Cardiac fibroblast (primary cell): ENCODE measurements at regions not wholly inside any gene's neighbourhood (a gene's known extent, or its start where the extent isn't known, plus 50 kb on each side); places are given as distances from the start of the nearest gene placed in this dataset.
A peak's percentile ranks its signal among the peaks of the same experiment; 100 is the strongest.

Source experiments
- DNase-seq, 2 donors: peaks; one replicate each; pipeline versions ENCODE4 v3.0.0 to v3.0.0-alpha.2; 2010; ENCODE audit warnings: low read depth in 2 of 2
- H3K4me3 ChIP-seq, 2 donors: replicated peaks in 1 of 2; 1 replicate in 1 of 2; 2 replicates in 1 of 2; pipeline ENCODE4 v1.5.1; 2011; ENCODE audit warnings: low read depth in 2 of 2, low read length in 2 of 2, mild to moderate bottlenecking in 2 of 2, moderate library complexity in 1 of 2
- CTCF ChIP-seq: IDR thresholded peaks from one replicate; pipeline ENCODE4 v1.5.1; 2011; ENCODE audit warnings: low read depth, mild to moderate bottlenecking, low read length, inconsistent platforms

GRCh38 chr18:73913505-73913904 is 234.1 kb downstream of the FBXO15 start:
- no peak for DNase-seq
- no peak for TF ChIP-seq CTCF
- no peak overlapping the region for H3K4me3 ChIP-seq

- TF ChIP-seq CTCF, result no peak
- peak; percentile 35 to 53 for DNase-seq
- H3K4me3 ChIP-seq, result no peak overlapping the region
Measured at GRCh38 chr18:73908323-73908722, 239.3 kb downstream of the FBXO15 start.

- no peak overlapping the region for H3K4me3 ChIP-seq
- no peak for TF ChIP-seq CTCF
- no peak for DNase-seq
Measured at GRCh38 chr18:73901566-73901965, 246.1 kb downstream of the FBXO15 start.

- H3K4me3 ChIP-seq, result no peak overlapping the region
- DNase-seq, result no peak
- TF ChIP-seq CTCF, result no peak
Measured at GRCh38 chr18:73901151-73901550, 246.5 kb downstream of the FBXO15 start.

- no peak overlapping the region for H3K4me3 ChIP-seq
- no peak for TF ChIP-seq CTCF
- DNase-seq, result no peak
Measured at GRCh38 chr18:73900106-73900835, 247.4 kb downstream of the FBXO15 start.

GRCh38 chr18:73897517-73897916 is 250.1 kb downstream of the FBXO15 start:
- no peak for DNase-seq
- no peak for TF ChIP-seq CTCF
- no peak overlapping the region for H3K4me3 ChIP-seq

GRCh38 chr18:73896685-73897084 is 250.9 kb downstream of the FBXO15 start:
- H3K4me3 ChIP-seq, result no peak overlapping the region
- no peak for TF ChIP-seq CTCF
- no peak for DNase-seq
